Hepatocyte (in vitro differentiated cells): ENCODE measurements at regions not wholly inside any gene's neighbourhood (a gene's known extent, or its start where the extent isn't known, plus 50 kb on each side); places are given as distances from the start of the nearest gene placed in this dataset.

Source experiments
- DNase-seq: peaks from one replicate; pipeline ENCODE4 v3.0.0-alpha.2; 2016; ENCODE audit warnings: low spot score
- H2AFZ ChIP-seq: fragments of 200-600 bp; sonication (generic); 2 replicates; pipeline ENCODE4 v1.6.0; 2016; ENCODE audit warnings: antibody characterized with exemption, mild to moderate bottlenecking
- H3K27ac ChIP-seq: fragments of 200-600 bp; sonication (generic); 2 replicates; pipeline ENCODE4 v1.5.1; 2016; ENCODE audit warnings: mild to moderate bottlenecking
- H3K27me3 ChIP-seq: fragments of 200-600 bp; sonication (generic); 2 replicates; pipeline ENCODE4 v1.6.1; 2016
- H3K36me3 ChIP-seq: fragments of 200-600 bp; sonication (generic); replicated peaks from 2 replicates; pipeline ENCODE4 v1.5.1; 2016; ENCODE audit warnings: low read depth; ENCODE audit not compliant: insufficient read depth
- H3K4me1 ChIP-seq: fragments of 200-600 bp; sonication (generic); 2 replicates; pipeline ENCODE4 v1.5.1; 2016; ENCODE audit warnings: mild to moderate bottlenecking, moderate library complexity; ENCODE audit not compliant: insufficient read depth
- H3K4me2 ChIP-seq: fragments of 200-600 bp; sonication (generic); 2 replicates; pipeline ENCODE4 v1.6.0; 2016
- H3K4me3 ChIP-seq: fragments of 200-600 bp; sonication (generic); 2 replicates; pipeline ENCODE4 v1.5.1; 2016; ENCODE audit warnings: mild to moderate bottlenecking
- H3K79me2 ChIP-seq: fragments of 200-600 bp; sonication (generic); 2 replicates; pipeline ENCODE4 v1.6.0; 2017; ENCODE audit warnings: mild to moderate bottlenecking
- H3K9me2 ChIP-seq: fragments of 200-600 bp; sonication (generic); replicated peaks from 2 replicates; pipeline ENCODE4 v1.6.0; 2017; ENCODE audit warnings: mild to moderate bottlenecking; ENCODE audit not compliant: insufficient read depth
- H3K9me3 ChIP-seq: fragments of 200-600 bp; sonication (generic); 2 replicates; pipeline ENCODE4 v1.5.1; 2016; ENCODE audit warnings: low read depth, mild to moderate bottlenecking
- H4K20me1 ChIP-seq: fragments of 200-600 bp; sonication (generic); 2 replicates; pipeline ENCODE4 v1.6.0; 2016; ENCODE audit warnings: mild to moderate bottlenecking; ENCODE audit not compliant: insufficient read depth, poor library complexity, severe bottlenecking
- EZH2 ChIP-seq: fragments of 200-600 bp; sonication (generic); IDR thresholded peaks from 2 replicates; pipeline ENCODE4 v1.6.1; 2016; ENCODE audit warnings: antibody characterized with exemption, mild to moderate bottlenecking, borderline replicate concordance
- EZH2phosphoT487 ChIP-seq: fragments of 200-600 bp; sonication (generic); IDR thresholded peaks from one replicate; pipeline ENCODE4 v1.6.1; 2018; ENCODE audit warnings: antibody characterized with exemption, mild to moderate bottlenecking, low read depth, moderate library complexity; ENCODE audit not compliant: unreplicated experiment, severe bottlenecking
- WGBS: methylation state at CpG from one replicate; pipeline ENCODE4 v1.1.6; 2016; ENCODE audit warnings: low lambda C conversion rate; ENCODE audit errors: missing lambda C conversion rate; 5-methylcytosine and 5-hydroxymethylcytosine counted together
- TF ChIP-seq, protein P1 (sequence below): fragments of 200-600 bp; sonication (generic); IDR thresholded peaks from 2 replicates; pipeline ENCODE4 v1.5.1; 2016; ENCODE audit warnings: antibody characterized with exemption, mild to moderate bottlenecking; ENCODE audit not compliant: poor library complexity

DNA sequence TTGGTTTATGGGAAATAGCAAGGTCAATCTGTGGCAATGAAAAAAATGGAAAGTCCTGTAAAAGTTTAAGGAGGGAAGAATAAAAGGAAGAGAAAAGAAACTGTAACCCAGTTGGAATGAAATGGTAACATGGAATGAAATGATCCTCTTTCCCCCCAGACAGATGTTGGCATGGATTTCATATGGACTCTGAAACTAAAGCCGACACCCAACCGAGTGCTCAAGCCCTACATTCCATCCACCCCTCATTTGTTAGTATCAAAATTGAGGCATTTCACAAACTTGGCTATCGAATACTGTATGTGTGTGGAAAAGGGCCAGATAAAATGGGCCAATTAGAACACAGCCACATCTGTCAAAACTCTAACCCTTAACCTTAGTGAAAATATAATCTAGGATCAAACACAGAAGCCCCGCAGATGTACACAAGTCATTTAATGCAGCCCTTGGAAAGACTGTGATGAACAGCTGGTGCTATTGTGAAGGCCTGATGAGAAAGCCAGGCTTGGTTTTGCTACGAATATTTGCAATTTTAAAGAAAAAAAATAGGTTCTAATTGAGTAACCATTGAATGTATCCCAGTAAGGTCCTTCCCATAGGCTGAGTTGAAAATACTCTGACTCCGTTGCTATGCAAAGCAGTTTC lies 72.6 kb upstream of the RGL1 start:
- WGBS, result 90% methylated on average over 6 of the region's 6 CpGs
- TF ChIP-seq, protein P1, sequence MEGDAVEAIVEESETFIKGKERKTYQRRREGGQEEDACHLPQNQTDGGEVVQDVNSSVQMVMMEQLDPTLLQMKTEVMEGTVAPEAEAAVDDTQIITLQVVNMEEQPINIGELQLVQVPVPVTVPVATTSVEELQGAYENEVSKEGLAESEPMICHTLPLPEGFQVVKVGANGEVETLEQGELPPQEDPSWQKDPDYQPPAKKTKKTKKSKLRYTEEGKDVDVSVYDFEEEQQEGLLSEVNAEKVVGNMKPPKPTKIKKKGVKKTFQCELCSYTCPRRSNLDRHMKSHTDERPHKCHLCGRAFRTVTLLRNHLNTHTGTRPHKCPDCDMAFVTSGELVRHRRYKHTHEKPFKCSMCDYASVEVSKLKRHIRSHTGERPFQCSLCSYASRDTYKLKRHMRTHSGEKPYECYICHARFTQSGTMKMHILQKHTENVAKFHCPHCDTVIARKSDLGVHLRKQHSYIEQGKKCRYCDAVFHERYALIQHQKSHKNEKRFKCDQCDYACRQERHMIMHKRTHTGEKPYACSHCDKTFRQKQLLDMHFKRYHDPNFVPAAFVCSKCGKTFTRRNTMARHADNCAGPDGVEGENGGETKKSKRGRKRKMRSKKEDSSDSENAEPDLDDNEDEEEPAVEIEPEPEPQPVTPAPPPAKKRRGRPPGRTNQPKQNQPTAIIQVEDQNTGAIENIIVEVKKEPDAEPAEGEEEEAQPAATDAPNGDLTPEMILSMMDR, result no peak
- TF ChIP-seq EZH2, result no peak
- no peak for TF ChIP-seq EZH2phosphoT487
- Histone ChIP-seq H3K79me2 (no peaks in the 10 kb centered on the region), H3K9me2 (no peaks in the 10 kb centered on the region), H3K27me3 (no peaks in the 10 kb centered on the region), H3K36me3 (no peaks in the 10 kb centered on the region), H3K27ac (no peak overlapping the region), H3K4me2 (no peak overlapping the region), H3K4me3 (no peak overlapping the region), H3K4me1 (peaks cover 38% of the 10 kb centered on the region), H4K20me1 (no peaks in the 10 kb centered on the region), H3K9me3 (no peaks in the 10 kb centered on the region), H2AFZ (no peak overlapping the region)
- DNase-seq, result no peak

DNA sequence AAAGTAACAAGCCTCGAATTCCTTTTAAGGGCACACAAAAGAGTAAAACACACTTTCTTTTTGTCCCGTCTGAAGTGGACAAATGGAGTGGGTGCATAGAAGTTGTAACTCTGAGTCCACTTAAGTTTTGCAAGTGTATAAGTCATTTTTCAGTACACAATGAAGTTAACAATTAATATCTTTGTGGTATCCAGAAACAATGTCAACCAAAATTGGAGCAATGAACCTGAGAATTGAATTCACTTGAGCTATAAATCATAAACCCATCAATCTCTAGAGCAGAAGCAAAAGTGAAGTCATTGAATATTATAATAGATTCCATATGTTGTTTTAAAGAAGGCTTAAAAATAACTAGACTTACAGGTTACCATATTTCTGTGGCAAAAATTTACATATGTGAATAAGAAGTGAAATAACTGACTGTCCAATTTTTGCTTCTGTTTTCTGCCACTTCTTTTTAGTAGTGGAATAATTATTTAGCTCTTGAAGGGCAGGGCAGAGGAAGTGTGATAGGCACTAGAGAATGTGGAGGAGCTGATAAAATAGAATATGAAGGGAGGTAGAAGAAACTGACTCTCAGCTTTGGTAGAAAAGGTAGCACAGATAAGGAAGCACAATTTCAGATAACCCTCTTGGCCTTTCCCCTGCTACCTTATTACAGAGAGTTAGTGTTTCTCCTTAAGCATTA lies 73.9 kb upstream of the RGL1 start:
- H3K4me1 ChIP-seq, result peaks cover 30% of the 10 kb centered on the region
- 83% methylated on average over 2 of the region's 2 CpGs for WGBS
- no peak for DNase-seq
- H3K27me3 ChIP-seq, result no peaks in the 10 kb centered on the region
- no peaks in the 10 kb centered on the region for H3K9me2 ChIP-seq
- H3K4me3 ChIP-seq, result no peak overlapping the region
- H3K4me2 ChIP-seq, result peak overlapping the region; percentile 0
- H3K36me3 ChIP-seq, result no peaks in the 10 kb centered on the region
- no peak overlapping the region for H2AFZ ChIP-seq
- H3K27ac ChIP-seq, result no peak overlapping the region
- no peak for TF ChIP-seq EZH2
- no peak for TF ChIP-seq EZH2phosphoT487
- TF ChIP-seq, protein P1, result no peak
- H3K9me3 ChIP-seq, result no peaks in the 10 kb centered on the region
- H3K79me2 ChIP-seq, result no peaks in the 10 kb centered on the region
- H4K20me1 ChIP-seq, result no peaks in the 10 kb centered on the region

DNA sequence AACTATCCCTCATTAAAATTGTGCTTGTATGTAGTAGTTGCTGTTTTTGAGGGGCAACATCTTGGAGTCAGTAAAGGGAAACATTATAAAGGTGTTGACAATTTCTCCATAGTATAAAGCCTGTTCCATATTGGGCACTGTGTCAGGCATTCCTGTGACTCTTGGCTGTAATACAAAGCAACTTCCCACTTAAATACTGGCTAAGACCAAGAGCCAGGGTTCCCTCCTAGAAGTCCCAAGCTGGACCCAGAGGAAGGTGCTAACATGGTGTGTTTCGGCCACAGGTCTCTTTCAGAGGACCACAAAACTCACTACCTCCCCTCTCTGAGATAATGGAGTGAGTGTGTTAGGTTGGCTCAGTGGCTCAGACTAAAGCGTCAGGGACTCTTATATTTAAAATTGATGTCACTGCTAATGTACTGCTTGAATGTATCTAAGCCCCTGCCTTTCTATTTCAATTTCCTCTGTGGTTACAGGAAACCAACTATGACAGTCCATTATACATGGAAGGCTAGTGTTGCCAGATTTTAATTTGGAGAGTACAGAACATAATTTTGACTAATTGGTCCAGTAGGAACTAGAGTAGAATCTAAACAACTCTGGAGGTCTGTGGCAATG lies 74.7 kb upstream of the RGL1 start:
- H3K79me2 ChIP-seq, result no peaks in the 10 kb centered on the region
- no peaks in the 10 kb centered on the region for H3K36me3 ChIP-seq
- H3K27me3 ChIP-seq, result no peaks in the 10 kb centered on the region
- H3K27ac ChIP-seq, result no peak overlapping the region
- TF ChIP-seq, protein P1, result no peak
- TF ChIP-seq EZH2 (no peak), EZH2phosphoT487 (no peak)
- no peaks in the 10 kb centered on the region for H3K9me2 ChIP-seq
- no peak overlapping the region for H3K4me2 ChIP-seq
- no peaks in the 10 kb centered on the region for H4K20me1 ChIP-seq
- no peak overlapping the region for H3K4me3 ChIP-seq
- WGBS, result 83% methylated on average over 2 of the region's 2 CpGs
- no peak overlapping the region for H2AFZ ChIP-seq
- peaks cover 22% of the 10 kb centered on the region for H3K4me1 ChIP-seq
- no peak for DNase-seq
- no peaks in the 10 kb centered on the region for H3K9me3 ChIP-seq
